ENCODE measurements at regions not wholly inside any gene's neighbourhood (a gene's known extent, or its start where the extent isn't known, plus 50 kb on each side); places are given as distances from the start of the nearest gene placed in this dataset.

- ATAC-seq (no peak), DNase-seq (no peak)
- TF ChIP-seq CTCF (IDR thresholded peaks at IDR 0.05) = no peak
Measured at GRCh38 chr11:27280140-27280539, 82.9 kb downstream of the CCDC34 start.

GRCh38 chr11:27279460-27279859, 83.6 kb downstream of the CCDC34 start:
- ATAC-seq = no peak
- no peaks in the 10 kb centered on the region for H3K27me3 ChIP-seq (ENCODE audit: low read depth)
- TF ChIP-seq CTCF (IDR thresholded peaks at IDR 0.05) = no peak
- DNase-seq = no peak
- intact Hi-C loops (cut with DNase I) = no loop called here
- no peak overlapping the region for H3K4me3 ChIP-seq
- H3K36me3 ChIP-seq = no peaks in the 10 kb centered on the region
- H3K27ac ChIP-seq = no peak overlapping the region
- H3K9me3 ChIP-seq = no peaks in the 10 kb centered on the region
- H3K4me1 ChIP-seq = no peaks in the 10 kb centered on the region

More at GRCh38 chr11:27280140-27280539, 82.9 kb downstream of the CCDC34 start:
- no peak overlapping the region for H3K4me3 ChIP-seq
- no peaks in the 10 kb centered on the region for H3K36me3 ChIP-seq
- no peaks in the 10 kb centered on the region for H3K9me3 ChIP-seq
- no peaks in the 10 kb centered on the region for H3K4me1 ChIP-seq
- intact Hi-C loops (cut with DNase I) = no loop called here
- H3K27ac ChIP-seq = no peak overlapping the region
- H3K27me3 ChIP-seq (ENCODE audit: low read depth) = no peaks in the 10 kb centered on the region

GRCh38 chr11:27277843-27278242, 85.2 kb downstream of the CCDC34 start:
- Histone ChIP-seq H3K4me1 (no peaks in the 10 kb centered on the region), H3K27ac (no peak overlapping the region), H3K27me3 (ENCODE audit: low read depth) (no peaks in the 10 kb centered on the region), H3K4me3 (no peak overlapping the region), H3K36me3 (no peaks in the 10 kb centered on the region), H3K9me3 (no peaks in the 10 kb centered on the region)
- TF ChIP-seq CTCF (IDR thresholded peaks at IDR 0.05) = no peak
- intact Hi-C loops (cut with DNase I) = no loop called here
- ATAC-seq (no peak), DNase-seq (no peak)

- intact Hi-C loops (cut with DNase I) = no loop called here
- H3K36me3 ChIP-seq = no peaks in the 10 kb centered on the region
- H3K9me3 ChIP-seq = no peaks in the 10 kb centered on the region
- no peak overlapping the region for H3K27ac ChIP-seq
- H3K27me3 ChIP-seq (ENCODE audit: low read depth) = no peaks in the 10 kb centered on the region
- no peak for TF ChIP-seq CTCF (IDR thresholded peaks at IDR 0.05)
- ATAC-seq = no peak
- no peak for DNase-seq
- no peaks in the 10 kb centered on the region for H3K4me1 ChIP-seq
- no peak overlapping the region for H3K4me3 ChIP-seq
Measured at GRCh38 chr11:27276141-27276540, 86.9 kb downstream of the CCDC34 start.

GRCh38 chr11:27274854-27275395, 88.1 kb downstream of the CCDC34 start:
- Histone ChIP-seq H3K27me3 (ENCODE audit: low read depth) (no peaks in the 10 kb centered on the region), H3K4me3 (no peak overlapping the region), H3K27ac (no peak overlapping the region), H3K36me3 (no peaks in the 10 kb centered on the region), H3K9me3 (no peaks in the 10 kb centered on the region), H3K4me1 (no peaks in the 10 kb centered on the region)
- intact Hi-C loops (cut with DNase I) = no loop called here
- ATAC-seq (no peak), DNase-seq (no peak)
- TF ChIP-seq CTCF (IDR thresholded peaks at IDR 0.05) = no peak

- Histone ChIP-seq H3K9me3 (no peaks in the 10 kb centered on the region), H3K4me1 (no peaks in the 10 kb centered on the region), H3K36me3 (no peaks in the 10 kb centered on the region), H3K27me3 (ENCODE audit: low read depth) (no peaks in the 10 kb centered on the region), H3K27ac (no peak overlapping the region), H3K4me3 (no peak overlapping the region)
- DNase-seq = no peak
- no peak for TF ChIP-seq CTCF (IDR thresholded peaks at IDR 0.05)
- no peak for ATAC-seq
- intact Hi-C loops (cut with DNase I) = no loop called here
Measured at GRCh38 chr11:27266125-27266524, 96.9 kb downstream of the CCDC34 start.
